ENCODE measurements at regions not wholly inside any gene's neighbourhood (a gene's known extent, or its start where the extent isn't known, plus 50 kb on each side); places are given as distances from the start of the nearest gene placed in this dataset.

GRCh38 chr3:148186881-148187280, 510.8 kb upstream of the AGTR1 start:
- no peak for DNase-seq

- no peak for DNase-seq
Observed at GRCh38 chr3:148187296-148187695, 510.4 kb upstream of the AGTR1 start.

DNA sequence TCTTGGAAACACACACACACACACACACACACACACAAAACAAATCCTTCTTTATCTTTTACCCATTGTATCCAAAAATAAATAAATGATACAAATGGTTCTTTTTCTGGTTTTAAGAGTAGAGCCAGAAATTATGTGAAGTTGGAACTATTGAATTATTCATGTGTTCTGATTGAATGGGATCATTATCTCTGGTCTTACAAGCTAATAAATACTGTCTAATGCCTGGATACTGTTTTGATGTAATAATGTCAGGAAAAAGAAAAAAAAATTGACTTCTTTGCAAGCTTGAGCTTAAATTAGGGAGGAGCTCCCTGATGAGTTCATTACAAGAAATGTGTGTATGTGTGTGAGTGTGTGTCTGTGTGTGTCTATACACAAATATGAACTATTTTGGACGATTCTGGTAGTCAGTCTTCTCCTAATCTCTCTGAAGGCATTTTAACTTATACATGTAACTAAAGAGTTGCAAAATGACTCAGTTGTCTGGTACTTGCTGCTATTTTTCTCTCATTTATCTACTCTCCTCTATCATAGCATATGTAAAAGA, 507.2 kb upstream of the AGTR1 start:
- DNase-seq: no peak

GRCh38 chr3:148191966-148192365, 505.7 kb upstream of the AGTR1 start:
- DNase-seq: no peak

DNA sequence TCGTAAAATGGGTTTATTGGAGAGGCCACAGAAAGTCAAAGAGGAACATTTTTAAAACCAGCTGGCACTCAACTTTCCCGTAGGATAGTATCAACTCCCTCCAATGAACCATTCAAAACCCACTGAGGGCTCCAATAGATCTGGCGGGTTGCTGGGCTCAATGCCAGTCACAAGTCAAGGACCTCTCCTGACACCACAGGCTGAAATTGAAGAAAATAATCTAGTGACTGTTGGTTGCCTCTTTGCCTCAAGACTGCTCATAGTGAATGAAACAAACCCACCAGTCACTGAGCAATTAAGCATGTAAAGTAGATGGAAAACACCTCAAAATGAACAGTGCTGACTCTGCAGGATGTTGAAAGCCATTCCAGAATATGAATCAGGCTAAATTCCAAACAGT, 500.6 kb upstream of the AGTR1 start:
- no peak for DNase-seq

- no peak for DNase-seq
Observed at GRCh38 chr3:148202386-148202785, 495.3 kb upstream of the AGTR1 start.

DNA sequence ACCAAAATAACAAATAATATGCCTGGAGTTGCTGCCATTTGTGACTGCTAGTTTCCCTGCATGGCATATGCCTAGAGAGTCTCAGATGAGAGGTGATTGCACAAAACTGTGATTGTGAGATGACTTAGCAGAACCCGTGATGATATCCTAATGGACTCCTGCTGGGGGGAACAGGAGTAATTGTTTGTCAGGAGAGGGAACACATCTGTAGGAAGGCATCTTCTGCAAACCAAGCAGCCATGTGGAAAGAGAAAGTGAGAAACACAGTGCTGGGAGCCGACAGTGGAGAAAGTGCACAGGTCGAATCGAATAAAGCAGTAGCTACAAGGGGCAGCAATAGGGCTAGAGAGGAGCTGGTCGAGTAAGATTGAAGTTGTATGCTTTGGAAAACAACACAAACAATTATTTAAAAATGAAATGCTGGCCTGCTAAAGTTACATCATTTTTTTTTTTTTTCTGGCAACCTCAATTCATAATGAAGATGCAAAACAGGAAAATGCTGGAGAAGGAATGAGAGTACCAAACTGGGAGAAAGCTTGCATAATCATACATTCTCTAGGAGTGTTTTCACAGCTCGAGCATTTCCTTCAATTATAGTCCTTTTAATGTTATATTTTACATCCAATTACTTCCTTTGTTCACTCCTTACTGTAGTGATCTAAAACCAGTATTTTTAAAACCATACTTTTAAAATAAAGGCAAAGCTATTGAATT, 494.2 kb upstream of the AGTR1 start:
- no peak for DNase-seq

- DNase-seq: no peak
Observed at GRCh38 chr3:148204131-148204530, 493.6 kb upstream of the AGTR1 start.

DNA sequence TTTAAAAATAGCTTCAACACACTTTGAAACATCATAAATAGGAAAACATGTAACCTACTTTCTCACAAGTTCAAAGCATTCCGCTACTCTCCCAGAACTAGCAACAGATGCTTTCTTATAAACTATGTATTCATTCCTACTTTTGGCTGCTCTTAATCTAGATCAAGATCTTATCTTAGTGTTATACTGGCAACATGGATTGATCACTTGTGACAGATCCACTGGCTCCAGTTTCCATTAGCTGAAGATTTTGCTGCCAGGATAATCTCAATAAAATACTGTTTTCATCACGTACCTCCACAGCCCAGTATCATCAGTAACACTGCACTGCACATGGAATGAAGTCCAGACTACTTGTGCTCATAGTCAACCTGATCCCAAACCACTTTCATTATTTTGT, 491.7 kb upstream of the AGTR1 start:
- no peak for DNase-seq

GRCh38 chr3:148206446-148206845, 491.3 kb upstream of the AGTR1 start:
- no peak for DNase-seq

GRCh38 chr3:148208975-148209374, 488.7 kb upstream of the AGTR1 start:
- no peak for DNase-seq

DNA sequence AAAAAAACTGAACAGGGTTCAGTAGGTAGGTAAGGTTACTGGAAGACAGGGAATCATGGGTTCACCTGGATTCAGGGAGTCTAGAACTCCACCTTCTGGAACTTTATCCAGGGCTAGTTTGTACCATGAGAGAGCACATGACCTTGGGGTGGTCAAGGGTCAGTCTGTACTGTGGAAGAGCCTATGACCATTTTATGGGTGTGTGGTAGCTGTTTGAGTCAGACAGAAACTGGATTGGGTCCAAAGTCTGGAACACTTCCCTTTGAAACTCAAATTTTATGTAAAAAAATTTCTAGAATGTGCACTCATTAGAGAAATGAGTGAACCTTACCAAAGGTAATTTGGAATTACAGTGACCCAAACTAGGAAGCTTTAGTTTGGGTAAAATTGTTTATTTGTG, 486.0 kb upstream of the AGTR1 start:
- DNase-seq: no peak

DNA sequence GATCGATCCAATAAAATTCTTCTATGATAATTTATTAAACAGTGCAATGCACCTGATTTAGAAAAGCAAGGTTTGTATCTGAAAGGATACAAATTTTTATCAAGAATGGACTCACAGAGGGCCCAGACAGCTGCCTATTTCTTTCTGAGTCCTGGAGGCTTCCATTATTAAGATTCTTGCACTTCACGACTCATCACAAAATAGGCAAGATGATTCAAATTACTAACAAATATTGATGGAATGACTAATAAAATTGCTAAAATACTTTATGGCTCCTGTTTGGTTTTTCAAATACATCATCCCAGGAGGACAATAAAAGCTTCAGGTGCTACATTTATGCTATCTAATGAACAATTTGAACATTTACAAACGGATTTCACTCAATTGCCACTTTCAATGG, 483.0 kb upstream of the AGTR1 start:
- DNase-seq: no peak

- no peak for DNase-seq
Observed at GRCh38 chr3:148217317-148217716, 480.4 kb upstream of the AGTR1 start.

DNA sequence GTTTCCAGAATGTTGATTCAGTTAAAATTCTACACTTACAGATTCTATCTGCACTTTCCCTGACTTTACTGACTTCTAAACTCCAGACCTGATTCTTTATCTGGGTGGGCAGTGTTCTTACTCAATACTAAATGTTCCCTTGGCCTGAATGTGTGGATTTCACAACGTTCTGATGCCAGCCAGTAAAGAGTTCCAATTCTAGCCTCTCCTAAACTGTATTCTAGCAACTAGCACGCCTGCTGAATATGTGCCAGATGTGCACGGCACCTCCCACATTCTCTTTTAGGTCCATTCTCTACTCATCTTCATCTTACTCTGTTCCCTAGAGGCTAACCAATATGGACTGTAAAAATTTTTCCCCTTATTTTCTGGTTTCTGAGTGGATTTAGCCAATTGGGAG, 479.5 kb upstream of the AGTR1 start:
- no peak for DNase-seq

- no peak for DNase-seq
Observed at GRCh38 chr3:148219999-148220398, 477.7 kb upstream of the AGTR1 start.

- no peak for DNase-seq
Observed at GRCh38 chr3:148221303-148221702, 476.4 kb upstream of the AGTR1 start.

GRCh38 chr3:148223266-148223665, 474.4 kb upstream of the AGTR1 start:
- no peak for DNase-seq

DNA sequence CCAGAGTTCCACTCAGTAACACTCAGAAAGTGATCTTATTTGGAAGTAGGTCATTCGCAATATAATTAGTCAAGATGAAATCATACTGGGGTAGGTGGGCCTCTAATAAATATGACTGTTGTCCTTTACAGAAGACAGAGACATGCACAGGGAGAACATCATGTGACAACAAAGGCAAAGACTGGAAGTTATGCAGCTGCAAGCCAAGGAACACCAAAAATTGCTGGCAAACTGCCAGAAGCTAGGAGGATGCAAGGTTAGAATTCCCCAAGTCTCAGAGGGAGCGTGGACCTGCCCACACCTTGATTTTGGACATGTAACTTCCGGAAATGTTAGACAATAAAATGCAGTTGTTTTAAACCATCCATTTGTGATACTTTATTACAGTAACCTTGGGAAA, 471.5 kb upstream of the AGTR1 start:
- no peak for DNase-seq

DNA sequence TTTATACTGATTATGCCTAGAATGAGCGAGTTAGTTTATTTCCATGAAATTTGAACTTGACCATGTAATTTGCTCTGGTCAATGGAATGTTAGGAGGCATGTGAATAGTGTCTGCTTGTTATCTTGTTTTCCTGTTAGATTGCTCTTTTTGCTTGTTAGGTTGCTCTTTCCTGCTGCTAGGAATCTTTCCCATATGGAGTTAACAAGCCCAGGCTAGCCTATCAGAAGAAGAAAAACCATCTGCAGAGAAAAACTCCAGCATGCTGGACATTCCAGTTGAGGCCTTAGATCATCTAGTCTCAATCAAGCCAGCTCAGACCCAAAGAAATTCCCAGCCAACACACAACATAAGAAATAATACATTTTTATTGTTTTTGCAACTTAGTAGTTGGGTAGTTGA, 470.2 kb upstream of the AGTR1 start:
- no peak for DNase-seq

GRCh38 chr3:148229107-148229506, 468.6 kb upstream of the AGTR1 start:
- DNase-seq: no peak

- DNase-seq: no peak
Observed at GRCh38 chr3:148230473-148230872, 467.2 kb upstream of the AGTR1 start.

DNA sequence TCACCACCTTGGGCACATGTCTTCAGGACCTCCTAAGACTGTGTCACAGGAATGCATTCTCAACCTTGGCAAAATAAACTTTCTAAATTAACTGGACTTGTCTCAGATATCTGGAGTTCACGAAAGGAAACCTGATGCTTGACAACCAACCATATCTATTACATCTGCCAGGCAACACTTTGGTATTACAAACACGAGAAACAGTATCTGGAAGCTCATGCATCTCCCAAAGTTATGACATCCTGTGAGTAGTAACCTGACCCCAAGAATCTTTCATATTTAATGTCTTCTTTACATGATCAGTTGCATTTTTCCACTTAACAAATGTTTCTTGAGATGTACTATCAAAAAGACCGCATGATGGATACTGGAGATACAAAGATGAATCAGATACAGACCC, 465.3 kb upstream of the AGTR1 start:
- no peak for DNase-seq

DNA sequence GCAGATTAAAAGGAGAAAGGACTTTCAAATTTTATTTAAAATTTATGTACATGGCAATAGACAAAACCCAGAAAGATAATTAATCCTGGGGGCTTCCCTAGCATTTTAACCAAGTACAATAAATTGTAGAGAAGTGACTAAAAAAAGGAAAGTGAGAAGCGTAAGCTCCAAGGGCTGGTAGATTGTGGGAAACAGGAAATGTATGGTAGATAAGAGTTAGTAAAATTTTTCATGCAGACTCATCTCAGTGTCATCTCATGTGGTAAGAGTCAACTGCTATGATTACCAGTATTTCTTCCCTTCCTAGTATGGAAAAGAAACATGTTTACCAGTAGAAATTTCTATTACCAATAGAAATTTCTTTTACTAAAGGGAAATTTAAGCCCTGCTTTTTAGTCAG, 464.3 kb upstream of the AGTR1 start:
- no peak for DNase-seq

- no peak for DNase-seq
Observed at GRCh38 chr3:148234536-148234935, 463.2 kb upstream of the AGTR1 start.
